T-helper 2 cell treated with Interferon-gamma antibody and Interleukin-4, amounts not matched to agents 5 μg/mL and 100 μg/mL, for 36 hours (primary cell): ENCODE measurements at regions not wholly inside any gene's neighbourhood (a gene's known extent, or its start where the extent isn't known, plus 50 kb on each side); places are given as distances from the start of the nearest gene placed in this dataset.

Experiments
- DNase-seq: peaks from one replicate; pipeline ENCODE4 v3.0.0; 2021; ENCODE audit warnings: low spot score
- H3K27ac Mint-ChIP-seq: one replicate; pipeline ENCODE4 v1.8.0; 2021; ENCODE audit warnings: mild to moderate bottlenecking, mixed read lengths
- H3K27me3 Mint-ChIP-seq: one replicate; pipeline ENCODE4 v1.8.0; 2021; ENCODE audit warnings: low read depth, mixed read lengths
- H3K36me3 Mint-ChIP-seq: one replicate; pipeline ENCODE4 v1.8.0; 2021; ENCODE audit warnings: low read depth, mixed read lengths
- H3K4me1 Mint-ChIP-seq: one replicate; pipeline ENCODE4 v1.8.0; 2021; ENCODE audit warnings: low read depth, mixed read lengths
- H3K4me3 Mint-ChIP-seq: one replicate; pipeline ENCODE4 v1.8.0; 2022; ENCODE audit warnings: mild to moderate bottlenecking, moderate library complexity, mixed read lengths
- H3K9me3 Mint-ChIP-seq: one replicate; pipeline ENCODE4 v1.8.0; 2021; ENCODE audit warnings: mixed read lengths

DNA sequence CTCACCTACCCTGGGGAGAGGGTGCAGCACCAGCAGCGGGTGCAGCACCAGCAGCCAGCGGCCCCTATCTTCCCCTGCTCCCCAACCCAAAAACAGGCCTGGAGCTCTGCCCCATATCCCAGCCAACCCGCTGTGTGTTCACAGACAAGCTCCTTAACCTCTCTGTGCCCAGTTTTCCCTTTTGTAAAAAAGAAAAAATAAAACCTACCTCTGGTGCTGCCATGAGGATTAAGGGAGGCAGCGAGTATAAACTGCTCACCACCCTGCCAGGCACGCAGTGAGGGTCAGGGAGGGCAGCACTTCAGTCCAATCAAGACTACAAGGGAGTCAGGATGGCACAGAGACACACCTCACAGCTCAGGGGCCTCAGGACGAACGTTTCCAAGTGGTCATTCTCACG is 163.3 kb downstream of the NUP210 start:
- no peaks in the 10 kb centered on the region for H3K9me3 Mint-ChIP-seq
- H3K27ac Mint-ChIP-seq = no peak overlapping the region
- no peak overlapping the region for H3K4me3 Mint-ChIP-seq
- DNase-seq = no peak
- no peaks in the 10 kb centered on the region for H3K36me3 Mint-ChIP-seq
- H3K27me3 Mint-ChIP-seq = peaks cover 2% of the 10 kb centered on the region
- H3K4me1 Mint-ChIP-seq = no peaks in the 10 kb centered on the region

DNA sequence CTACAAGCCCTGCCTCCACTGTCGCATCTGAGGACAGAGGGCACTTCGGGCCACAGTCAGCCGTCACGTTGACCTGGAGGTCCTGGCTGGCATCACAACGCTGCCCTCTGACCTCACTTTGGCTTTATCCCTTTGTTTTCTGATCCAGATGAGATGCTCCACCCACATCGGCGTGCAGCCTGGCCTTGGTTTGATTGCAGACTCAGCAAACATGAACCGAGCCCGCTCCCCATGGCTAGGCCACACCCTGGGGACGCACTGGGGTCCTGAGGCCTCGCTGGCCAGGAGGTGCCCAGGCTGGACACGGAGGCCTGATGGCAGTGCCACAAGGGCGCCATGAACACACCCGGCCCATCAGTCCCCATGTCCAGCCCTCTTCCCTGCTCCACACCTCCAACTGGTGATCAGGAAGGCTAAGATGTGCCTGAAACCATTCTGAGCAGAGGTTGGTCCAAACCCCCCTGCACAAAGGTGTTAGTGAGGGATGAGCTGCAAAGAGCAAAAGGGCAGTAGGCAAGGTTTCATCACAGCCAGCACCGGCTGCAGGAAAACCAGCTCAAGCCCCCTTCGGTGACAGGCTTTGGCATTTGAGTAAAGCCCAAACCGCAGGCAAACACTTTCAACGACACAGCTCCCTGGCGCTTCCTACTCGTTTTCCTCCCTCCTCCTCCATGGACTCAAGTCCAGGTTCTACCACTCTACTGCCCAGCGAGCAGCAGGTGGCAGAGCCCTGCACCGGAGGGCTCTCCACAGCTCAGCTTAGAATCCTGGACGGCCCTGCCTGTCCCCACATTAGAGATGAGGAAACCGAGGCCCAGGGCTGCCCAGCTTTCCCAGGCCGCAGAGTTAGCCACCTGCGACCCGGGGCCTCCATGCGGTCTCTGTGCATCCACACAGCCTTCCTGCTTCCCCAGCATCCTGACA is 165.8 kb downstream of the NUP210 start:
- peaks cover 2% of the 10 kb centered on the region for H3K27me3 Mint-ChIP-seq
- H3K36me3 Mint-ChIP-seq = no peaks in the 10 kb centered on the region
- H3K27ac Mint-ChIP-seq = no peak overlapping the region
- DNase-seq = no peak
- H3K9me3 Mint-ChIP-seq = no peaks in the 10 kb centered on the region
- no peak overlapping the region for H3K4me3 Mint-ChIP-seq
- H3K4me1 Mint-ChIP-seq = no peaks in the 10 kb centered on the region

DNA sequence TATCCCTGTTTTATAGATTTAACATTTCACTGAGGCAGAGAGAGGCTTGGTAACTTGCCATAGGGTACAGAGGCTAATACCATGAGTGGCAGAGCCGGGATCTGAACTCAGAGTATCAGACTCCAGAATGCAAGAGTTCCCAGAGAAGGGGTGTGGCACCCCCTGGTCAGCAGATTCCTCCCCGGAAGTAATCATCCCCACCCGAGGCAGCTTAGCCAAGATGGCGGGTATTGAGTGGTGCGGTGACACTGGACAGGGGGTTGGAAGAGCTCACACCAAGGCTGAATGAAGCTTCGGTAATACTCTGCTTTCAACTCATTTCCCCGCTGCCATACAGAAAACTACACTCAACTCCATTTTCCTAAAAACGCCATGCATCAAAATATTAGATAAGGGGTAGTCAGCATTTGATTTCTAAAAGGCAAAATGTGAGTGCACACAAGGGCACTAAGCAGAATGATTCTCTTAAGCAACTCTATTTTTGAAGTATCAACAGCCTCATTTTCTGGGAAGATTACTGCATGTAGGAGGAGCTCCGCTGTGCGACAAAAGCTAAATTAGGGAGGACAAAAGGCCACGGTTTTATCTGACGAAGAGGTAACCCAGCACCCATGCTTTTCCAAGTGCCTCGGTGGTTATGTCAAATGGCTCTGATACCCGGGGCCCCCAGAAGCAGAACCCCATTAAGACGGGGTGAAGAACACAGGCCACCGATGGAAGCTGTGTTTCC is 166.7 kb downstream of the NUP210 start:
- Mint-ChIP-seq H3K27me3 (peaks cover 2% of the 10 kb centered on the region), H3K4me1 (no peaks in the 10 kb centered on the region), H3K9me3 (no peaks in the 10 kb centered on the region), H3K27ac (no peak overlapping the region), H3K36me3 (no peaks in the 10 kb centered on the region), H3K4me3 (no peak overlapping the region)
- DNase-seq = no peak

DNA sequence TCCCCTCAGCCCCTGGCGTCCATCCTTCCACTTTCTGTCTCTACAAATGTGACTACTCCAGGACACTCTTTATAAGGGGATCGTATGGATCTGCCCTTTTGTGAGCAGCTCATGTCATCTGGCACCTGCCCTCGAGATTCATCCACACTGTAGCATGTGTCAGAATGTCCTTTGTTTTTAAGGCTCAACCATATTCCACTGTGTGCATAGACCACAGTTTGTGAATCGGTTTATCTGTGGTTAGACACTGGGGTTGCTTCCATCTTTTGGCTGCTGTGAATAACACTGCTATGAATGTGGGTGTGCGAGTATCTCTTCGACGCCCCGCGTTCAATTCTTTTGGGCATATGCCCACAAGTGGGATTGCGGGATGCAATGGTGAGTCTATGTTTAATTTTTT is 167.9 kb downstream of the NUP210 start:
- no peaks in the 10 kb centered on the region for H3K36me3 Mint-ChIP-seq
- peaks cover 2% of the 10 kb centered on the region for H3K27me3 Mint-ChIP-seq
- H3K27ac Mint-ChIP-seq = no peak overlapping the region
- DNase-seq = no peak
- H3K4me1 Mint-ChIP-seq = no peaks in the 10 kb centered on the region
- no peak overlapping the region for H3K4me3 Mint-ChIP-seq
- no peaks in the 10 kb centered on the region for H3K9me3 Mint-ChIP-seq

DNA sequence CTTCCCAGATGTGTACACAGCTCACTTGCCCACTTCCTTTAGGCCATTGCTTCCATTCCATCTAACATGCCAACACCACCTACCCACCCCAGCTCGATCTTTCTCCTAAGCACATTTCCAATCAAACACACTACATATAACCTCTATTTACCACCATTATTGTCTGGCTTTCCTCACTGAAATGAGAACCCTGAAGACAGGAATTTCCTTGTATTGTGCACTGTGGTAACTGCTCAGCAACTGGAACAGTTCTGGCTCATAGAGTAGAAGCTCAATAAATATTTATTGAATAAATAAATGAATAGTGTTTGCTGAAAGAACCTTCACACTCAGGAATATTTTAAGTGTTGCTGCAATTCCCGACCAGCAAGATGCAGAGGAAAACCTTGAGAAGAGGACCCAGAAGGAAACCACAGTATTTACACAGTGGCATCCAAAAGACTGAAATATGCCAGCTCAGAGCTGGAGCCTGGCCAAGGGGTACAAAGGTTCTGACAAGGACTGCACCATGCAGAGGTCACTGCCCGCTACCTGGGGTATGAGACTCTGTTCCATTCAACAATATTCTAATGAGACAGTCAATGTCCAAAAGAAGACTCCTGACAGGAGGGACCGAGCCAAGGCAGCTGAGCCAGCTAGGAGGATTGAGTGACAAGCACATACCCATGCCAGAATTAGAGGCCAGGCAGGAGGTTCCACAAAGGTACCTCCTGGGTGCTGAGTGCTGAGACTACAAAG is 168.8 kb downstream of the NUP210 start:
- no peak for DNase-seq
- Mint-ChIP-seq H3K9me3 (no peaks in the 10 kb centered on the region), H3K27me3 (peaks cover 2% of the 10 kb centered on the region), H3K36me3 (no peaks in the 10 kb centered on the region), H3K4me1 (no peaks in the 10 kb centered on the region), H3K27ac (no peak overlapping the region), H3K4me3 (no peak overlapping the region)

DNA sequence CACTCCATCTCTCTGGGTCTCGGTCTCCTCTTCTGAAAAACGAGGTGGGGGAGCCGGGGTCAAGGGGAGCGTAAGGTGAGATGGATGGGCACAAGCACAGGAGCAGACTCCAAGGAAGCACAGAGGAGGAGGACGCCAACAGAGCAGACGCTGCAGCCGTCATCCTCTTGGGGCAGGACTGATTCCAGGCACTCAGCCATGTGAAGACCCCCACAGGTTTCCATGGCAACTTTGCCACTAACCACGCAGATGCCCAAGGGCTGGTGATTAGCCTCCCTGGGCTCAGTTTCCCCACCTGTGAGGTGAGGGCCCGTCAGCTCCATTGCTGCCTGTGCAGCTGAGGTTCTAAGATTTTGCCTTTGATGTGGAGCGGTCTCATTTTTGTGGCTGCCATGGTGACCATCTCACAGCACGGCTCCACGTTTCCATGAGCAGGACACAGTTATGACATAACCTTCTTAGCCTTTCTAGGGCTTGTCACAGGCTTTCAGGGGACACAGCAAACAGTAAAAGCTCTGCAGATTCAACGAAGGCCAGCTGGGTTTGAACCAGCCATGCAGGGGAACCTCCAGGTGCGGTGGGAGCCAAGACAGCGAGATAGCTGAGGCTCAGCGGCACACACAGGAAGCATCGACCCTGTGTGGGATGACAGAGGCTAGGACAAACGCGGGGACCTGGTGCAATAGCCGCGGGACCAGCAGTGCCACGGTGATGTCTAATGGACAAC is 170.3 kb downstream of the NUP210 start:
- Mint-ChIP-seq H3K4me1 (no peaks in the 10 kb centered on the region), H3K9me3 (no peaks in the 10 kb centered on the region), H3K27ac (no peak overlapping the region), H3K4me3 (no peak overlapping the region), H3K36me3 (no peaks in the 10 kb centered on the region), H3K27me3 (peaks cover 2% of the 10 kb centered on the region)
- DNase-seq = no peak

DNA sequence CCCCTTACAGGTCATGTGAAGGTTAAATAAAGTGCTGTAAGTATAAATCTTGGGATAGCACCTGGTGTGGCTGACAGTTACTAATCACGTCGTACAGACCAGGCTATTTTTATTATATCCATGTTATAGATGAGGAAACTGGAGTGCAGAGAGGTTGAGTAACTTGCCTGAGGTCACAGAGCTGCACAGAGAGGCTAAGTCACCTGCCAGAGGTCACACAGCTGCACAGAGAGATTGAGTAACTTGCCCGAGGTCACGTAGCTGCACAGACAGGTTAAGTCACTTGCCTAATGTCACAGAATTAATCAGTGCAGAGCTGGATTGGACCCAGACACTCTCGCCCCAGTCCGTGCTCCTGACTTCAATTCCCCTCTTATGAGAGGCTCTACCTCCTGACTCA is 171.5 kb downstream of the NUP210 start:
- no peak for DNase-seq
- no peak overlapping the region for H3K4me3 Mint-ChIP-seq
- peaks cover 2% of the 10 kb centered on the region for H3K27me3 Mint-ChIP-seq

DNA sequence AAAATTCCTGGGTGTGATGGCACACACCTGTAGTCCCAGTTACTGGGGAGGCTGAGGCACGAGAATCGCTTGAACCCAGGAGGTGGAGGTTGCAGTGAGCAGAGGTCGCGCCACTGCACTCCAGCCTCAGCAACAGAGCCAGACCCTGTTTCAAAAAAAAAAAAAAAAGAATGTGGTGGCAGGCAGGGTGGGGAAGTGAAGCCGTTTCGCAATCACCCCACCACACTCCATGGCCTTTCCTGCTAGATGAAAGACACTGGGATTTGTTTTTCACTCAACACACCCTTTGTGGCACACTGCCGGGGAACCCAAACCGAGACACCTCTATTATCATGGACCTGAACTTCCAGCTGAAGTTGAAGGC is 172.4 kb upstream of the IQSEC1 start:
- Mint-ChIP-seq H3K4me1 (no peaks in the 10 kb centered on the region), H3K27ac (no peak overlapping the region), H3K4me3 (no peak overlapping the region), H3K36me3 (no peaks in the 10 kb centered on the region), H3K9me3 (no peaks in the 10 kb centered on the region), H3K27me3 (no peaks in the 10 kb centered on the region)
- DNase-seq = no peak

More for the DNA sequence above, 171.5 kb downstream of the NUP210 start:
- no peaks in the 10 kb centered on the region for H3K4me1 Mint-ChIP-seq
- H3K27ac Mint-ChIP-seq = no peak overlapping the region
- no peaks in the 10 kb centered on the region for H3K9me3 Mint-ChIP-seq
- no peaks in the 10 kb centered on the region for H3K36me3 Mint-ChIP-seq

DNA sequence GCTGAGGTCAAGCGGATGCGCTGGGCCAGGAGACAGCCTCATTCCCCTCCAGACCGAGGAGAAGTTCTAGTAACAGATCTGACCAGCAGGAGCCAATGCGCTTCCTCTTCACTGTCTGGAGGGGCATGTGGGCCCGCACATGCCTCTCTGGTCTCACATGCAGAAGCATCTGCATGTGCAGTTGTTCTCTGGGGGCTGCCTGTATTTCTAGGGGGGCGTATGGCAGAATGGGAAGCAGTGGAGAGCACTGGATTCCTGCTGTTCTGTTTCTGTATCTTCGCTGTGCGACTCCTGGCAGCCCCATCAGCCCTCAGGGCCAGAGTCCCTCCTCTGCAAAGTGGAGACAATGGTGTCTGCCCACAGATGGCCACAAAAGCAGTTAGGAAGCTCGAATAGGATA is 170.4 kb upstream of the IQSEC1 start:
- Mint-ChIP-seq H3K27ac (no peak overlapping the region), H3K4me1 (no peaks in the 10 kb centered on the region), H3K36me3 (no peaks in the 10 kb centered on the region), H3K4me3 (no peak overlapping the region), H3K27me3 (no peaks in the 10 kb centered on the region), H3K9me3 (no peaks in the 10 kb centered on the region)
- DNase-seq = no peak

DNA sequence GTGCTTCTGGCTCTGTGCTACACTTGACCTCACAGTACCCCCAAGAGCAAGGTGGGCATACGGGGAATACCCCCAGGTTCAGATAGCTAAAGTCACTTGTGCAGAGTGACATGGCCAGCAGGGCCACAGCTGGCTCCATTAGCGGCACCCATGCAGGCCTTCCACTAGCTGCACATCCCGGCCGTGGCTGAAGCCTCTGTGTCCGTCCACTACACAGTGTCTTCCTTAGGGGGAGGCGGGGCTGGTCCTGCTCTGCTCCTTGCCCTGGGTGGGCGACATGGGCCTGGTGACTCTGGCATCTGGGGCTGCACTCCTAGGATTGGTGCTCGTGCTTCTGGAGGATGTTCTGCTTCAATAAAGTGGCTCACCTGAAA is 169.1 kb upstream of the IQSEC1 start:
- Mint-ChIP-seq H3K9me3 (no peaks in the 10 kb centered on the region), H3K4me1 (no peaks in the 10 kb centered on the region), H3K27ac (no peak overlapping the region), H3K4me3 (no peak overlapping the region), H3K27me3 (no peaks in the 10 kb centered on the region), H3K36me3 (no peaks in the 10 kb centered on the region)
- no peak for DNase-seq

DNA sequence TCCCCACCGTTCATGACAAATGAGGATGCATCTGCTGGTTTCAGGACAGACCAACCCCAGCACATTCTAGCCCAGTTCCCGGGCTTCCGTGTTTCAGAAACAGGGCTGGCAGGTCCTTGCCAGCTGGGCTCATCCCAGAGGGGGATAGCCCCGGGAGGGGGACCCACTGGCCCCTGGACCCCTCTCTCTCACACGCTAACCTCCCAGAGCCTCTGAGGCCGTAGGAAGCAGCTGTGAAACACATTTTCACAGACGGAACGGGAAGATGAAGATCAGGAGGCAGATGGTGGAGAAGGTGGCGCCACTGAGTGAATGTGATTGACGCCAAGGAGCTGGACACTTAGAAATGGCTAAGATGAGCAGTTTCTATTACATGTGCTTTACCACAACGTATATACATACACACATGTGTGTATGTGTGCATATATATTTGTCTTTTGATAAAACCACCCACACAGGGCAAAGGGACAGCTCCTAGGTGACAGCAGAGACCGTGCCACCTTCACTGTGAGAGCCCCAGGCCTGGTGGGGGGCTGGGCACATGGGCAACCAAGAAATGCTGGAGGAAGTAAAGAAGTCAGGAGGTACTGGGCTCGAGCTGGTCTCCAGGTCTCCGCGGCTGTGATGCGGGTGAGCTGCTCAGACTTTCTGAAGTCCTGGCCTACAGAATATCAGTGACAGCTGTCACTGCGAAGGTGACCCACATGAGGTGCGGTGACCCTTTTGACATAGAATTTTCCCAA is 168.6 kb upstream of the IQSEC1 start:
- H3K27ac Mint-ChIP-seq = no peak overlapping the region
- no peaks in the 10 kb centered on the region for H3K9me3 Mint-ChIP-seq
- no peak for DNase-seq
- H3K27me3 Mint-ChIP-seq = no peaks in the 10 kb centered on the region
- H3K4me1 Mint-ChIP-seq = no peaks in the 10 kb centered on the region
- H3K36me3 Mint-ChIP-seq = no peaks in the 10 kb centered on the region
- H3K4me3 Mint-ChIP-seq = no peak overlapping the region

DNA sequence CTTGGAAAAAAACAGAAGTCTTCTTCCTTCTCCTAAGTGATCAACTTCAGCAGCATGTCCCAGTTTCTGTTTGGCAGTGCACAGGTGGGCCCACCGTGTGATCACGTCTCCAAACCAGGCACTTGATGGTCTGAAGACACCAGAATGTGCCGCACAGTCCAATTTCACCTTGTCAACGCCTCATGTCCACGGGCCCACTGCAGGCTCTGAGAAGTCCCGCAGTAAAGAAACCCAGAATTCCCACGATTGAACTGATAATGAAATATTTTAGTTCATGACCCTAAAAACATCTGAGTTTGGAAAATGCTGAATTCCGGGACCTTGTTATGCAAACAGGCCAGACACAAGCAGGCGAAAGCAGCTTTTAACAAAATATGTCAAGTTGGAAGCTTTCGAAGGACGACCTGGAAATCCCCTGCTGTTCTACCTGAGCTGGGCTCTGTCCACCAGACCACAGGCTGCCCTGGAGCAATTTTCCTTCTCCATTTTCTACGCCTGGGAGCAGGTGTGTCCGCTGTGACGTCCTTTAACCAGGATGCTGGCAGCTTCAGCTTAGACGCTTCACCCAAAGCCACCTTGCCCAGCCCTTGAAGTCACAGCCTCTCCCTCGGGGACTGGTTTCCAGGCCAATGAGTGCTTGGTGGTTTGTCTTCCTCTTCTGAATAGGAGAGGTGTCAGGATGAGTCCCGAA is 167.8 kb upstream of the IQSEC1 start:
- H3K36me3 Mint-ChIP-seq = no peaks in the 10 kb centered on the region
- no peak overlapping the region for H3K4me3 Mint-ChIP-seq

DNA sequence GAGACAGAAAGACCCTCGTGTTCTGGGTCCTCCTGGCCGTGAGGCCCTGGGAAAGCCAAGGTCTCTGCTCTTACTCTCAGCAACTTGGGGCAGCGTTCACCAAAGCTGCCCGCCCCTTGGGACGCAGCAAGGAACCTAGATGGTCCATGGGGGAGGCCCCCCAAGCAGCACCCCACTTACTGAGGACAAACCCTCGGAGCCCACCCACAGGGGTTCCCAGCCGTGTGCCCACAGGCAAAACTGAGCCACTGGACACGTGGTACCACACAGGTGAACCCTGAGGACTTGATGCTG is 166.2 kb upstream of the IQSEC1 start:
- H3K27ac Mint-ChIP-seq = no peak overlapping the region

More for the DNA sequence above, 167.8 kb upstream of the IQSEC1 start:
- Mint-ChIP-seq H3K4me1 (peaks cover under 1% of the 10 kb centered on the region), H3K27me3 (no peaks in the 10 kb centered on the region), H3K27ac (no peak overlapping the region), H3K9me3 (no peaks in the 10 kb centered on the region)
- no peak for DNase-seq

More for the DNA sequence above, 166.2 kb upstream of the IQSEC1 start:
- peaks cover 17% of the 10 kb centered on the region for H3K4me1 Mint-ChIP-seq
- no peaks in the 10 kb centered on the region for H3K27me3 Mint-ChIP-seq
- no peak overlapping the region for H3K4me3 Mint-ChIP-seq
- DNase-seq = no peak
- H3K9me3 Mint-ChIP-seq = no peaks in the 10 kb centered on the region
- no peaks in the 10 kb centered on the region for H3K36me3 Mint-ChIP-seq
